ENCODE measurements at regions not wholly inside any gene's neighbourhood (a gene's known extent, or its start where the extent isn't known, plus 50 kb on each side); places are given as distances from the start of the nearest gene placed in this dataset.
A peak's percentile ranks its signal among the peaks of the same experiment; 100 is the strongest.
"Not testable (repeated sequence)": the region's sequence is repeated elsewhere in the genome, so short reads cannot be mapped to it uniquely, and the experiment has no call there.

GRCh38 chr6:22208026-22208425, 88.8 kb downstream of the PRL start:
- DNase-seq (ENCODE audit: low spot score): no peak

GRCh38 chr6:22214314-22214713, 82.5 kb downstream of the PRL start:
- DNase-seq (ENCODE audit: low spot score): no peak

GRCh38 chr6:22215474-22215873, 81.4 kb downstream of the PRL start:
- DNase-seq (ENCODE audit: low spot score): not testable (repeated sequence)

- no peak for DNase-seq (ENCODE audit: low spot score)
Observed at GRCh38 chr6:22218410-22218809, 78.4 kb downstream of the PRL start.

GRCh38 chr6:22219925-22220324, 76.9 kb downstream of the PRL start:
- DNase-seq (ENCODE audit: low spot score): no peak

GRCh38 chr6:22221211-22221610, 75.6 kb downstream of the PRL start:
- DNase-seq (ENCODE audit: low spot score): no peak

- no peak for DNase-seq (ENCODE audit: low spot score)
Observed at GRCh38 chr6:22221630-22222029, 75.2 kb downstream of the PRL start.

GRCh38 chr6:22222469-22222868, 74.4 kb downstream of the PRL start:
- DNase-seq (ENCODE audit: low spot score): no peak

GRCh38 chr6:22227824-22228610, 68.8 kb downstream of the PRL start:
- no peak for DNase-seq (ENCODE audit: low spot score)

GRCh38 chr6:22231050-22231449, 65.8 kb downstream of the PRL start:
- DNase-seq (ENCODE audit: low spot score): no peak

- no peak for DNase-seq (ENCODE audit: low spot score)
Observed at GRCh38 chr6:22231616-22232015, 65.2 kb downstream of the PRL start.

- DNase-seq (ENCODE audit: low spot score): peak; percentile 32
Observed at GRCh38 chr6:22236626-22237414, 60.0 kb downstream of the PRL start.
